ENCODE measurements at regions not wholly inside any gene's neighbourhood (a gene's known extent, or its start where the extent isn't known, plus 50 kb on each side); places are given as distances from the start of the nearest gene placed in this dataset.
"Not testable (repeated sequence)": the region's sequence is repeated elsewhere in the genome, so short reads cannot be mapped to it uniquely, and the experiment has no call there.

- TF ChIP-seq CTCF (IDR thresholded peaks at IDR 0.05; ENCODE audit: insufficient read depth, low read length, poor library complexity, severe bottlenecking); EZH2phosphoT487 (conservative IDR thresholded peaks at IDR 0.05; ENCODE audit: low read length): not testable (repeated sequence)
Observed at GRCh38 chr3:27635006-27635405, 87.1 kb downstream of the EOMES start.

All from SU-DHL-6 (cell line).